K562 (cell line): ENCODE measurements at regions not wholly inside any gene's neighbourhood (a gene's known extent, or its start where the extent isn't known, plus 50 kb on each side); places are given as distances from the start of the nearest gene placed in this dataset.

Experiments
- ATAC-seq: fragments of 200-7000 bp; cut with Tn5 transposase; 3 replicates; pipeline ENCODE4 v1.9.1; 2020; ENCODE audit warnings: moderate library complexity
- BruUV-seq: library from RNA; stranded (reverse); fragments of 400-500 nt; replicated peaks from 2 replicates; lab custom pipeline; 2021; lab: Mats Ljungman, UMichigan
- CTCF ChIA-PET: fragments of 300-600 bp; formaldehyde crosslinking; extraction: SDS; loops from one replicate; lab custom pipeline; 2021; ENCODE audit warnings: low intra/inter-chr PET ratio; lab: Yijun Ruan, JAX
- POLR2A ChIA-PET: fragments of 300-600, 350-650 bp; sonication (Branson Sonifier 250); formaldehyde crosslinking; extraction: SDS; loops from one replicate; lab custom pipeline; 2021; ENCODE audit warnings: antibody characterized with exemption, inconsistent platforms; lab: Yijun Ruan, JAX
- DNase-seq, 4 experiments: peaks; one replicate each; pipeline versions ENCODE4 v3.0.0 to v3.0.0-alpha.2; 2011 to 2018; ENCODE audit warnings: low spot score in 3 of 4, mixed read lengths in 3 of 4; ENCODE audit errors: extremely low read depth in 1 of 4
- FAIRE-seq: peaks from 2 replicates; lab custom pipeline; 2011; peaks lifted over from hg19 to GRCh38; lab: Jason Lieb, UNC
- H2AFZ ChIP-seq: 2 replicates; pipeline ENCODE4 v1.6.0; 2011; ENCODE audit warnings: low read depth, low read length, control low read depth, inconsistent platforms
- H3K27ac ChIP-seq: fragments of 200-600 bp; 3 replicates; pipeline ENCODE4 v1.8.0; 2011; ENCODE audit warnings: low read depth, mild to moderate bottlenecking, control low read depth, inconsistent platforms, low read length, moderate library complexity, mixed read lengths; ENCODE audit errors: extremely low read depth
- H3K27me3 ChIP-seq, 2 experiments: fragments of 300-600 bp in 1 of 2; 2 replicates in 1 of 2; 3 replicates in 1 of 2; pipeline versions ENCODE4 v1.6.0 to v1.8.0; 2011; ENCODE audit warnings: inconsistent platforms in 2 of 2, low read length in 2 of 2, mild to moderate bottlenecking in 1 of 2, mixed read lengths in 1 of 2, moderate library complexity in 1 of 2; ENCODE audit not compliant: control insufficient read depth in 2 of 2, insufficient read depth in 2 of 2
- H3K36me3 ChIP-seq: fragments of 300-600 bp; 3 replicates; pipeline ENCODE4 v1.8.0; 2011; ENCODE audit warnings: mild to moderate bottlenecking, low read length, inconsistent platforms; ENCODE audit not compliant: control insufficient read depth, insufficient read depth
- H3K4me1 ChIP-seq, 2 experiments: fragments of 200-600 bp in 1 of 2; replicated peaks in 1 of 2; 2 replicates in 1 of 2; 3 replicates in 1 of 2; pipeline versions ENCODE4 v1.5.1 to v1.8.0; 2011; ENCODE audit warnings: inconsistent platforms in 2 of 2, low read length in 2 of 2, mild to moderate bottlenecking in 1 of 2, mixed read lengths in 1 of 2, moderate library complexity in 1 of 2; ENCODE audit not compliant: control insufficient read depth in 2 of 2, insufficient read depth in 2 of 2
- H3K4me2 ChIP-seq: 2 replicates; pipeline ENCODE4 v1.6.1; 2011; ENCODE audit warnings: low read length, control low read depth, inconsistent platforms, mixed read lengths; ENCODE audit not compliant: insufficient read depth
- H3K4me3 ChIP-seq: fragments of 200-600 bp; sonication (generic), shearing (Covaris generic); 2 replicates; pipeline ENCODE4 v1.5.1; 2016; ENCODE audit warnings: control low read depth, inconsistent platforms
- H3K79me2 ChIP-seq: fragments of 200-600 bp; 3 replicates; pipeline ENCODE4 v1.8.0; 2011; ENCODE audit warnings: low read length, inconsistent platforms; ENCODE audit not compliant: control insufficient read depth, insufficient read depth
- H3K9ac ChIP-seq, 2 experiments: 2 replicates each; pipeline versions ENCODE4 v1.6.0 to v1.6.1; 2011; ENCODE audit warnings: low read depth in 2 of 2, low read length in 2 of 2, control low read depth in 1 of 2, inconsistent platforms in 1 of 2, mild to moderate bottlenecking in 1 of 2, mixed read lengths in 1 of 2; ENCODE audit not compliant: insufficient read depth in 1 of 2
- H3K9me1 ChIP-seq: one replicate; pipeline ENCODE4 v1.6.0; 2011; ENCODE audit warnings: inconsistent platforms, mild to moderate bottlenecking, low read length, moderate library complexity; ENCODE audit not compliant: control insufficient read depth, insufficient read depth
- H3K9me3 ChIP-seq: replicated peaks from 2 replicates; pipeline ENCODE4 v1.5.1; 2011; ENCODE audit warnings: low read depth, low read length, inconsistent platforms; ENCODE audit not compliant: control insufficient read depth, insufficient read depth
- H4K20me1 ChIP-seq: replicated peaks from 2 replicates; pipeline ENCODE4 v1.6.1; 2011; ENCODE audit warnings: low read length, inconsistent platforms, mixed read lengths; ENCODE audit not compliant: control insufficient read depth, insufficient read depth
- FOSL1 ChIP-seq: fragments of 200-800 bp; sonication (Bioruptor generic); conservative IDR thresholded peaks from 2 replicates; pipeline ENCODE4 v1.6.1; 2016; ENCODE audit warnings: missing genetic modification characterization, missing compliant biosample characterization
- USF2 ChIP-seq: sonication (generic); formaldehyde crosslinking; IDR thresholded peaks from 2 replicates; pipeline ENCODE4 v1.5.0; 2020; ENCODE audit warnings: missing genetic modification reagents
- ZNF165 ChIP-seq: fragments of 250-450 bp; sonication (Bioruptor Pico); IDR thresholded peaks from 2 replicates; pipeline ENCODE4 v1.4.0; 2020; ENCODE audit warnings: borderline replicate concordance
- ZNF77 ChIP-seq: fragments of 250-450 bp; sonication (Bioruptor Pico); IDR thresholded peaks from 2 replicates; pipeline ENCODE4 v1.5.0; 2020
- ZNF830 ChIP-seq: fragments of 250-450 bp; sonication (Bioruptor Pico); IDR thresholded peaks from 2 replicates; pipeline ENCODE4 v1.5.0; 2021; ENCODE audit warnings: mild to moderate bottlenecking
- WGBS: fragments of 100-300 bp; shearing (Covaris generic); methylation state at CpG from one replicate; pipeline ENCODE4 v1.1.6; 2016; ENCODE audit warnings: low coverage, mixed read lengths; ENCODE audit not compliant: insufficient coverage; ENCODE audit errors: missing lambda C conversion rate; 5-methylcytosine and 5-hydroxymethylcytosine counted together
- in situ Hi-C: fragments of 300-500 bp; cut with MboI; formaldehyde crosslinking; loops from 4 replicates; pipeline ENCODE4 v1.15.0; 2018; ENCODE audit warnings: inconsistent platforms, mixed read lengths
- intact Hi-C: fragments of 100-400 bp; cut with micrococcal nuclease; formaldehyde crosslinking; loops from 2 replicates; pipeline ENCODE4 v1.14.2; 2022

DNA sequence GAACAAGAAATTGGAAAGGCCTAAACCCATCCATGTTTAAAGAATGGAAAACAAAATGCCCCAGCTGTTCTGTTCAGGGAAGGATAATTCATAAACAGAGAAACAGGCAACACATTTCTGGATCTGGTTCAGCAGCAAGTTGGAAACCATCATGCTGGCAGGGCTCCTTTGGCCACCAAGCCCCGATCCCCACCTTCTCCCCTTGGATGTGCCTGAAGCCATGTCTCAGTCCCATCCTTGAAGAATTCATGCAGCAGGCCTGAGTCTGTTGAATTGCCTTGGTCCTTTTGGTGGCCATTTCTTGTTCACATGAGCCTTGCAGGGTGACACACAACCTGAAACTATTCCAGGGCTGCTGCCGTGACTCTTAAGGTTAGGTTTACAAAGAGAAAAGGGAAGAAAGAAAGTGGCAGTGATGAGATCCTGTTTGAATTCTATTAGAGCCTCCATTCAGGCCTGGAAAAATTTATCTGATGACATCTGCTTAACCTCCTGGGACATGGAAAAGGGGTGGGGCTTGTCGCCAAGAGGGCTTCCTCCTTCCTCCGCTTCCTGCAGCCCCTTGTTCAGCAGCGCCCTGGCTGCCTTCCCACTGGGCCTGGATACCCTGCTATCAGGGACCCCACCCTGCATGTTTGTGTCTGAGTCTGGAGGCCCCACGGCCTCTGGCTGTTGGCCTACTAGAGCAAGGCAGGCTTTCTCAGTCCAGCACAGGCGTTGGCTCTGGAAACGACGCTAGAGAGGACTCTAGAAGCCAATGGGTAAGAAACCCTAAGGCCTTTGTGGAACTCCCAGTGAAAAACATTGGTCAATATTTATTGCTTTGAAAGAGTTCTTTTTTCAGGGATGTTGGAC is 341.9 kb downstream of the C12orf75 start:
- Histone ChIP-seq H3K9me1 (no peaks in the 10 kb centered on the region), H3K36me3 (no peaks in the 10 kb centered on the region), H3K9me3 (no peaks in the 10 kb centered on the region), H3K27ac (no peak overlapping the region), H3K4me1 (peaks cover 0 to 3% of the 10 kb centered on the region in 2 experiments; a peak in 1 of 5 replicates), H3K9ac (no peak overlapping the region), H3K4me2 (peak overlapping the region; percentile 32; the same call in 1 of the 2 replicates), H3K4me3 (no peak overlapping the region), H2AFZ (peak overlapping the region; percentile 63; the same call in 1 of the 2 replicates), H3K27me3 (no peaks in the 10 kb centered on the region), H4K20me1 (no peaks in the 10 kb centered on the region), H3K79me2 (no peaks in the 10 kb centered on the region)
- in situ Hi-C loops (no loop called here), intact Hi-C loops (no loop called here)
- DNase-seq, result no peak
- ChIA-PET CTCF (no interaction called here), POLR2A (no interaction called here)
- no peak for ATAC-seq
- no TSS peak for BruUV-seq
- WGBS, result 8% methylated on average over 6 of the region's 9 CpGs
- TF ChIP-seq FOSL1 (tag) (no peak), USF2 (CRISPR knock-in tag) (no peak), ZNF830 (CRISPR knock-in tag) (no peak), ZNF77 (CRISPR knock-in tag) (no peak), ZNF165 (CRISPR knock-in tag) (no peak)
- FAIRE-seq, result no peak
